ENCODE measurements at regions not wholly inside any gene's neighbourhood (a gene's known extent, or its start where the extent isn't known, plus 50 kb on each side); places are given as distances from the start of the nearest gene placed in this dataset.

GRCh38 chr12:107223821-107224220 is 130.5 kb upstream of the CRY1 start:
- DNase-seq (ENCODE audit: low read depth in 4 of 4, low spot score in 3 of 4): no peak

- DNase-seq (ENCODE audit: low read depth in 4 of 4, low spot score in 3 of 4): no peak
Measured at GRCh38 chr12:107225635-107226034, 132.3 kb upstream of the CRY1 start.

GRCh38 chr12:107226126-107226525 is 132.8 kb upstream of the CRY1 start:
- DNase-seq (ENCODE audit: low read depth in 4 of 4, low spot score in 3 of 4): no peak

- no peak for DNase-seq (ENCODE audit: low read depth in 4 of 4, low spot score in 3 of 4)
Measured at GRCh38 chr12:107228076-107228475, 134.7 kb upstream of the CRY1 start.

GRCh38 chr12:107229827-107230226 is 136.5 kb upstream of the CRY1 start:
- no peak for DNase-seq (ENCODE audit: low read depth in 4 of 4, low spot score in 3 of 4)

- DNase-seq (ENCODE audit: low read depth in 4 of 4, low spot score in 3 of 4): no peak
Measured at GRCh38 chr12:107231303-107231702, 138.0 kb upstream of the CRY1 start.

GRCh38 chr12:107233551-107233950 is 140.2 kb upstream of the CRY1 start:
- no peak for DNase-seq (ENCODE audit: low read depth in 4 of 4, low spot score in 3 of 4)

- DNase-seq (ENCODE audit: low read depth in 4 of 4, low spot score in 3 of 4): no peak
Measured at GRCh38 chr12:107235600-107235999, 142.3 kb upstream of the CRY1 start.

- DNase-seq (ENCODE audit: low read depth in 4 of 4, low spot score in 3 of 4): no peak
Measured at GRCh38 chr12:107236824-107237511, 143.6 kb upstream of the CRY1 start.

GRCh38 chr12:107238296-107238695 is 144.9 kb upstream of the CRY1 start:
- DNase-seq (ENCODE audit: low read depth in 4 of 4, low spot score in 3 of 4): no peak

- DNase-seq (ENCODE audit: low read depth in 4 of 4, low spot score in 3 of 4): no peak
Measured at GRCh38 chr12:107241411-107241810, 148.1 kb upstream of the CRY1 start.

- DNase-seq (ENCODE audit: low read depth in 4 of 4, low spot score in 3 of 4): no peak
Measured at GRCh38 chr12:107242189-107242588, 148.8 kb upstream of the CRY1 start.

GRCh38 chr12:107243341-107243740 is 150.0 kb upstream of the CRY1 start:
- no peak for DNase-seq (ENCODE audit: low read depth in 4 of 4, low spot score in 3 of 4)

GRCh38 chr12:107244584-107244983 is 151.2 kb upstream of the CRY1 start:
- no peak for DNase-seq (ENCODE audit: low read depth in 4 of 4, low spot score in 3 of 4)

GRCh38 chr12:107247650-107248049 is 154.3 kb upstream of the CRY1 start:
- DNase-seq (ENCODE audit: low read depth in 4 of 4, low spot score in 3 of 4): no peak

GRCh38 chr12:107248187-107248586 is 154.8 kb upstream of the CRY1 start:
- DNase-seq (ENCODE audit: low read depth in 4 of 4, low spot score in 3 of 4): no peak

- no peak for DNase-seq (ENCODE audit: low read depth in 4 of 4, low spot score in 3 of 4)
Measured at GRCh38 chr12:107251288-107251687, 157.9 kb upstream of the CRY1 start.

GRCh38 chr12:107253361-107253760 is 160.0 kb upstream of the CRY1 start:
- DNase-seq (ENCODE audit: low read depth in 4 of 4, low spot score in 3 of 4): no peak

GRCh38 chr12:107254258-107254856 is 161.0 kb upstream of the CRY1 start:
- no peak for DNase-seq (ENCODE audit: low read depth in 4 of 4, low spot score in 3 of 4)

- DNase-seq (ENCODE audit: low read depth in 4 of 4, low spot score in 3 of 4): no peak
Measured at GRCh38 chr12:107258780-107259179, 165.4 kb upstream of the CRY1 start.

- DNase-seq (ENCODE audit: low read depth in 4 of 4, low spot score in 3 of 4): no peak
Measured at GRCh38 chr12:107263980-107264379, 170.6 kb upstream of the CRY1 start.

- DNase-seq (ENCODE audit: low read depth in 4 of 4, low spot score in 3 of 4): no peak
Measured at GRCh38 chr12:107264667-107265066, 171.3 kb upstream of the CRY1 start.

GRCh38 chr12:107267604-107268003 is 174.3 kb upstream of the CRY1 start:
- DNase-seq (ENCODE audit: low read depth in 4 of 4, low spot score in 3 of 4): no peak
